ENCODE measurements at regions not wholly inside any gene's neighbourhood (a gene's known extent, or its start where the extent isn't known, plus 50 kb on each side); places are given as distances from the start of the nearest gene placed in this dataset.

DNA sequence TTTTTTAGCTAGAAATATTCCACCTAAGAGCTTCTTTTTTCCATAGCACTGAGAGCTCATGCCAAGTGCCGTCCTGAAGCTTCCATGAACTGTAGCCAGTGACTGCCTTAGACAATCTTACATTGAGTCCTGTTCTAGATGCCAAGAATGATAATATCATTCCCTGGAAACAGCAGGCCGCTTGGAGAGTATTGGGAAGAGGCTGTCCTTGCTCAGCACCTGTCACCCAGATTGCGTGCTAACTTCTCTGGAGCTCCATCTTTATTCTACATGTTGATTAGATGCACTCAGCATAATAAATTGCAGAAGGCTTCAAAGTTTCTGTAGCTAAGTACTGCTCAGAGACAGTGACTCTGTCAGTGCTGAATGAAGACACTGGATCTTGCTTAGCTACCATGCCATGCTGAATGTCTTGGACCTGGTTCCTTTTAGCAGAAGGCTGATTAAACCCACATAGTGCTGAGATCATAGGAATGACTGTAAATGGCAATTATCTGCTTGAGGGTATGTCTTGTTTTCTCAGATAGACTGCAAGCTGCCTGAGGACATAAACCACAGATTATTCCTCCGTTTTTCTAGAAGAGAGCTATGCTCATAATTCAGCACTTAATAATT is 83.1 kb upstream of the IRF2BP2 start:
- DNase-seq (ENCODE audit: low spot score) = no peak

DNA sequence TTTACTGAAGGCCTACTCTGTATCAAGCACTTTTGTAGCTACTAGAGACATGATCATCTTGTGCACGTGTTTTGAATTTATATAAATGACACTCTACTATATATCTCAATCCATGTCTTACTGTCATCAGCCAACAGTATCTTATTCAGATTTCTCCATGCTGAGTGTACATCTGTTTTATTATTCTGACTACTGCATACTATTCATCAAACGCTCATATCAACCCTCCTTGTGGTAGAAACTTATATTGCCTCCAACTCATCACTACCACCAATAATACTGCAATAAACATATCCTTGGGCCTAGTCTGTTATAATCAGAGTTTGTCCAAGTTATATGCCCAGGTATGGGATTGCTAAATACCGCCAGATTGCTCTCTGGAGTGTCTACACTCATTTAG is 81.6 kb upstream of the IRF2BP2 start:
- DNase-seq (ENCODE audit: low spot score) = no peak

DNA sequence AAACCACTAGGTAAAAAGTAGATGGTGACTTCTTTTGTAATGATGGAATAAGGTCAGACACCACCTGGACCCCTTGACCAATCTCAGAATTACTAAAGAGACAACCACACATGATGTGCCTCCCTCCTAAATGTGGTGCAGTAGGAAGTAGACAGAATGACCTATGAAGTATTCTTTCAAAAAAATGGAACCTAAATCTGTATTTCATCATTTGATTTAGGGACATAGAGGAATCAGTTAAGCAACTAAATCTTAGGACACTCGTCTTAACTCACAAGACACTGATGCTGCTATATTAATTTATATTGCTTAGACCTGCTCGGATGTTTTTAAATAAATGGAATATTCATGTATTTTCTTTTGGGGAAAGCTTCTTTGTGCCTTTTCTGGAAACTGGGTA is 80.9 kb upstream of the IRF2BP2 start:
- DNase-seq (ENCODE audit: low spot score) = no peak

DNA sequence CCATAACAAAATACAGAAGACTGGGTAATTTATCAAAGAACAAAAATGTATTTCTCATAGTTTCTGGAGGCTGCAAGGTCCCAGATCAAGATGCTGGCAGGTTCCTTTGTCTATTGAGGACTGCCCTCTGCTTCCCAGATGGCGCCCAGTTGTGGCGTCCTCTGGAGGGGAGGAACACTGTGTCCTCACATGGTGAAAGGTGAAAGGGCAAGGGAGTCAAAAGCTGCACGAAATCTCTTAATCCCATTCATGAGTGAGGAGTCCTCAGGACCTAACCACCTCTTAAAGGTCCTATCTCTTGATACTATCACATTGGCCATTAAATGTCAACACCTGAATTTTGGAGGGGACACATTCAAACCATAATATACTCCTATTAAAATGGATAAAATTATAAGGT is 79.3 kb upstream of the IRF2BP2 start:
- DNase-seq (ENCODE audit: low spot score) = no peak

DNA sequence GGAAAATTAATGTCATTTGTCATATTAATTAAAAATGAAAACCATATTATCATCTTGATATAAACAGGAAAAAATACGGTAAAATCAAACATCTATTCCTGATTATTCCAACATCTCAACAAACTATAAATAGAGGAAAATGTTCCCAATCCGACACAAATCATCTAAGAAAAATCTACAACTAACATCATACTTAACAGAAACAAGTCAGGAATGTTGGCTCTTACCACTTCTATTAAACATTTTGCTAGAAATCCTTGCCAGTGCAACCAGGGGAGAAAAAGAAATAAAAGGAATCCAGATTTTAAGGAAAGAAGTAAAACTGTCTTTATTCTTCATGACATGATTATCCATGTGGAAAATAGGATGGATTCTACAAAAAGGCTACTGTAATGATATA is 77.0 kb upstream of the IRF2BP2 start:
- DNase-seq (ENCODE audit: low spot score) = no peak

DNA sequence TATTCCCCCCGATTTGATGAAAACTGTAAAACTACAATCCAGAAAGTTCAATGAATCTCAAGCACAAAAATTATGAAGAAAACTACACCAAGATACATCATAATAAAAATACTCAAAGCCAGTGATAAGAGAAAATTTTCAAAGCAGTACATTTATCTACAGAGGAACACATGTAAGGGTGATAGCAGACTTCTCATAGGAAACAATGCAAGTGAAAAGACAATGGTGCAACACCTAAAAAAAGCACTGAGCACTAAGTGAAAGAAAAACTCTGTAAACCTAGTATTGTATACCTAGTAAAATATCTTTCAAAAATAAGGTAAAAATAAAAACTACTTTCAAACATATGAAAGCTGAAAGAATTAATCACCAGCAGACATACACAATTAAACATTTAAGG is 76.1 kb upstream of the IRF2BP2 start:
- no peak for DNase-seq (ENCODE audit: low spot score)

DNA sequence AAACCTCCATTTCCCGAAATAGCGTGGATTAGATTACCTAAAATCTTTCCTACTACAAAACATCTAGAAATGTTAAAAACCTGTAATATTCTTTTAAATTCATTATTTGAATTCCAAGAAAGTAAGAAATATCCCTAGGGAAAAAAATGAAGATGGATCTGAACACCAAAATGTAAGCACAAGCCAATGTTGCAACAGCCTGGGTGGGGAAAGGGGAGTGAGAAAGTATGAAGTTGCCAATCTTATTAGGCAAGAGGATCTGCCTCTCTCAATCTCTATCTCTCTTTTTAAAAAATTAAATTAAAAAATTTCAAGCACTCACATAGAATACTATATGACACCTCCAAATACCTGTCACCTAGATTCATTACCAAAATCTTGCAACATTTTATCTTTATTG is 74.9 kb upstream of the IRF2BP2 start:
- DNase-seq (ENCODE audit: low spot score) = no peak

DNA sequence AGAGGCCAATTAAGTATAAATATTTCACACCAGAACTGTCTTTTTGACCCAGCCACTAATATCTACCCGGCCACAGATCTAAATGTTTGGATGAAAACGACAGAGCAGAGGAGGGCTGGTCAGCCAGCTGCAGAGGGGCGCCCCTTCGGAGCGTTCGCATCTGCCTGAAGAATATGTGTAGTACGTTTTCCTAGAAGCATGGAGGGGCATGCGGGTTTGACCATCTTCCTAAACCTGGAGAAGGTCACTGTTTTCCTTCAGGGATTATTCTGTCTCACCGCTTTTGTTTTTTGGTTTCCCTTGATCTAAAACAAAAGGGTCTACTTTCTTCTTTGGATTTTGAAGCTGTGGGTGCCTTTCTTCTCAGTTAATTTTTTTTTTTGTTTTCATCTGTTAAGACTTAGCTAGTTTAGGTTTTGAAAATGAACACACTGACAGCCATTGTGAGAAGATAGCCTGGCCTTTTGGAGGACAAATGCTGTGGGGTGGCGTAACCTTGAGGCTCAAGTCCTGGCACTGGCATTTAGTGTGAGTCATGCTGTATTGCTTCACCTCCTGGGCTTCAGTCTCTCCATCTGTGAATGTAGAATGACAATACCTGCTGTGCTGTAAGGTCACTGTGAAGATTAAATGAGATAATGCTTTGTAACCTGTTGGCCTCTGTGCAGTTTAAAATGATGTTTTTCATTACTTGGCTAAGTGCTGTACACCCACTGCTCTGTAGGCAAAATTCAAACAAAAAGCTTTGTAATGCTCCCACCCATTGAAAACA is 74.1 kb upstream of the IRF2BP2 start:
- DNase-seq (ENCODE audit: low spot score) = no peak

DNA sequence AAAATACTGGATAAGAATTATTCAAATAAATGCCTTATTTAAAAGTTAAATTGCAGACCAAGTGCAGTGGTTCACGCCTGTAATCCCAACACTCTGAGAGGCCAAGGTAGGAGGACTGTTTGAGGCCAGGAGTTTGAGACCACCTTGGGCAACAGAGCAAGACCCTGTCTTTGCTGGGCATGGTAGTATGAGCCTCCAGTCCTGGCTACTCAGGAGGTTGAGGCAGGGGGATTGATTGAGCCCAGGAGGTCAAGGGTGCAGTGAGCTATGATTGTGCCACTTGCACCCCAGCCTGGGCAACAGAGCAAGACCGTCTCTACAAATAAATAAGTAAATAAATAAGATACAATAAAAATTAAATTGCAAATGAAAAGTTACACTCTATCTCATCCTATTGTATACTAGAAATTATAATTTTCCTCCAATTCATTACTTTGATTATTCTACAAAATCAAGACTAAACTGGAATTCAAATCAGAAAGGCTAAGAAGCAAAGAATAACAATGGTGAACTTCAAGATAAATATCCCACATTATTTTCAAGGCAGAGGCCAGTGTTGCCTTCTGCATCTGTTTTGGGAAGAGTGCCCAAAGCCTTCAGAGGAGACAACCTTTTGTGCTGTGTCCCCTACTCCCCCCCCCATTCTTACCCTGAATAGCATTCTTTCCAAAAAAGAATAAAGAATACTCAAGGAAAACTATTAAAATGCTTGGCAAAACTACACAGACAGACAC is 73.3 kb upstream of the IRF2BP2 start:
- DNase-seq (ENCODE audit: low spot score) = no peak

DNA sequence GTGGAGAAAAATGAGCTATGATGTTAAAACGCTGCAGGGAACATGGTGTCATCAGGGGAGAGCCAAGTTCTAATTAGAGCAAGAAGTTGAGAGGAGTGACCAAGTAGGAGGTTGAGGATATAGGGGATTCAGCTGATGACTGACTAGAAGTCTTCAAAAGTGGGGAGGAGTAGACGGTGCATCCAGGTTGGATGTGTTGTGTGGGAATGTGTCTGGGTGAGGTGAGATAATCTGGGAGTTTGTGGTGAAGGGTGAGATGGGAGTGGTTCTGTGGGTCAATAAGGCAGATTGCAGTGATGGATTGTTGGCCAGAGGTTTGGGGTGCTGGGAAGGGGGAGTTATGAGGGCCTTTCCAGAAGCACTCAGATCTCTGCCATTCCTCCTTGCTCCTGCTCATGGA is 72.0 kb upstream of the IRF2BP2 start:
- no peak for DNase-seq (ENCODE audit: low spot score)

DNA sequence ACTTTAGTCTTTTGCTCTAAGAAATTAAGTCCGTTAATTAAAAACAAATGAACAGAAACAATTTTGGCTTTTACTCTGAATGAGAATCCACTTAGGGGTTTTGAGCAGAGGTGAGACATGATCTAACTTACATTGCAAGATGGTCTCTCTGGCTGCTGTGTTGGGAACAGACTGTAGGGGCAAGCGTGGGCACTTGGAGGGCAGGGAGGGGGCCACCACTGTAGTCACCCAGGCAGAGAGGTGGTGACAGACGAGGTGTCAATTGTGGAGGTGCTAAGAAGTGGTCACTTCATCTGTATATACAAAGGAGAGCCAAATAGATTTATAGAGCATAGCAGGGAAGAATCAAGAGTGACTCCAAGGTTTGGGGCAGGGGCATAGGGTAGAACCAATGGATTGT is 71.1 kb upstream of the IRF2BP2 start:
- no peak for DNase-seq (ENCODE audit: low spot score)

DNA sequence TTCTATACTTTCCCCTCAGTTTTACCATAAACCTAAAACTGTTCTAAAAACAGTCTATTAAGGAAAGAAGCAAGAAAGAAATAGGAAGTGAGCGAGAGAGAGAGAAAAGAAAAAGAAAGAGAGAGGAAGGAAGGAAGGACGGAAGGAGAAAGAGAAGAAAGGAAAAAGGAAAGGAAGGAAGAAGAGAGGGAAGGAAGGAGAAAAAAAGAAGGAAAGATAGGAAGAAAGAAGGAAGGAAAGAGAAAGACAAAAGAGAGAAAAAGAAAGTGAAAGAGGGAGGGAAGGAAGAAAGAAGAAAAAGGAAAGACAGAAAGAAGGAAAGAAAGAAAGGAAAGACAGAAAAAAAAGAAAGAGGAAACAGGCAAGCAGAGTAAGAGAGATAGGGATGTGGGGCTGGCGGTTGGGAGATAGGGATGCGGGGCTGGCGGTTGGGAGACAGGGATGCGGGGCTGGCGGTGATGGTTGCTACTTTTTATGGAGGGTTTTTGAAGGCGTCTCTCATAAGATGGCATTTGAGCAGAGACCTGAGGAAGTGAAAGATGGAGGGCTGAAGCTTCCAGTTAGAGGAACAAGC is 70.4 kb upstream of the IRF2BP2 start:
- no peak for DNase-seq (ENCODE audit: low spot score)

DNA sequence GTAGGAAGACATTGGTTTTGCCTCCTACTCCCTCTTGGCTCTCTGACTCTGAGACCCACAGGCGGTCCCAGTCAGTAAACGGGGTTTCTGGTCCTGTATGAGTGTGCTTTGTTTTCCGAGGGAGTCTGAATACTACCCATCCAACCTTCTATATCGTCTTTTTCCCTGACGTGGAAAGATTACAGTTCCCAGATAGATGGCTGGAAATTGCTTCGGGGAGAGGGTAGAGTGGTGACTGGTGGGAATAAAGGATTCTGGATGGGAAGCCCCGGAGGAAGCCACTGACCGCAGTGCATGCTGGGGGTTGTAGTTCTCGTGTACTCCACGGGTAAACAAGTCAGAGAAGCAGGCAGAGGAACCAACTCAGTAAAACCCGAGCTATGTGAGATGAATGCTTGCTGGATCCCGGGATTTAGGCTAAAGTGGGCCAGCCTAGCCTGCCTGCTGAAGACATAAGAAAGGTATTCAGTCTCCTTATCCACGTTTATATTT is 66.2 kb upstream of the IRF2BP2 start:
- DNase-seq (ENCODE audit: low spot score) = peak; percentile 78

DNA sequence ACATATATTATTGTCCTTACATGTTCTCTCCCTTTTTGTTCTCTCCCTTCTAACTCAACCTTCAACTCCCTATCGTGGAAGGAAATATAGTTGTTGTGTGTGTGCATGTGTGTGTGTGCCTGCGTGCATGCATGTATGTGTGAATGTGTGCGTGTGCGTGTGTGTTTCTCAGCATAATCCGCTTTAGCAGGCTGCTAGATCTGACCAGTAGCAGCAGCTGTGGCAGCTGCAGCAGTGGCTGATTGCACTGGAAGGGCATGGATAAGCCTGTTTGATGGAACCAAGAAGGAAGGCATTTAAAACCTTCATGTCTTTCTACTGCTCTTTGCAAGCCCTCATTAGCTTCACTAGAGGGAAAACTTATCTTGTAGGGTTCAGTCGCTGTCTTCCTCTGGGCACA is 65.6 kb upstream of the IRF2BP2 start:
- DNase-seq (ENCODE audit: low spot score) = no peak

DNA sequence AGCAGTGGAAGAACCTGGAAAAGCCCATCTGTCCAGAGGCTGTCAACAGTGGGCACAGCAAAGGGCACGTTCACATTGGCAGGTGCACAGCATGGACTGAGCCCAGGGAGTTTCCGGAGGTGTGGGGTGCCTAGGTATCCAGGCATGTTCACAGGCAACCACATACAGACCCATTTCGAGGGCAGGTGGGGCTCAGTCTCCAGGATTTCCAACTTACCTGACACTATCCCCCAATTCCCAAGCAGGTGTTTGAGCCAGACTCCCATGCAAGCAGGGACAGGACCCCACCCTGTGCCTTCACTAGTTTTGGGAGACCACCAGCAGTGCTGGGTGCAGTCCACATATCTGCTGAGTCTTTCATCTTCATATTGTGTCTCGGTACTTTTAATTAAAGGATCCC is 65.0 kb upstream of the IRF2BP2 start:
- DNase-seq (ENCODE audit: low spot score) = no peak

DNA sequence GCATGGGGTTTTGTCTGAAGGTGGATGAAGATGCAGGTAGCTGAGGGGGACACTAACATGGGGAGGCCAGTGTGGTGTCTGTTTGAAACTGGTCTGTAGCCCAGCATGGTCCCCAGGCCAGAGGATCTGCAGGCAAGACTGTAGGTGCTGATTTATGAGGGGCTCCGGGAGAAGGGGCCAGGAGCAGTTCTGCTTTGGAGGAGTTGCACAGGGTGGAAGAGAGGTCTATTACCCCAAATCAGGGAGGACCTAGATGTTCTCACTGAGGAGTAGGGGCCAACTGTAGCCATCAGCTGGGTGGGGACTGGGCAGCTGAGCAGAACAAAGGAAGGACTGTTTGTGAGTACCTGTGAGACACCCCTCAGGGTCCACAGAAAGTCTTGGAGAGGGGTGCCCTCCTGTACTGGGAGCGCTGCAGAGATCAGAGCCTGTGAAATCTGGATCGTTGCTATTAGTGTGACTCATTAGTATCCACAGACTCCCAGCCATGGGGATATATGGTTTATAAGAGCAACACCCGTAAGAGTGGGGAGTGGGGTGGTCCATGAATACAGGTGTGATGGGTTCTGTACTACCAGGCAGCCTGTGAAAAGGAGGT is 64.3 kb upstream of the IRF2BP2 start:
- DNase-seq (ENCODE audit: low spot score) = no peak

DNA sequence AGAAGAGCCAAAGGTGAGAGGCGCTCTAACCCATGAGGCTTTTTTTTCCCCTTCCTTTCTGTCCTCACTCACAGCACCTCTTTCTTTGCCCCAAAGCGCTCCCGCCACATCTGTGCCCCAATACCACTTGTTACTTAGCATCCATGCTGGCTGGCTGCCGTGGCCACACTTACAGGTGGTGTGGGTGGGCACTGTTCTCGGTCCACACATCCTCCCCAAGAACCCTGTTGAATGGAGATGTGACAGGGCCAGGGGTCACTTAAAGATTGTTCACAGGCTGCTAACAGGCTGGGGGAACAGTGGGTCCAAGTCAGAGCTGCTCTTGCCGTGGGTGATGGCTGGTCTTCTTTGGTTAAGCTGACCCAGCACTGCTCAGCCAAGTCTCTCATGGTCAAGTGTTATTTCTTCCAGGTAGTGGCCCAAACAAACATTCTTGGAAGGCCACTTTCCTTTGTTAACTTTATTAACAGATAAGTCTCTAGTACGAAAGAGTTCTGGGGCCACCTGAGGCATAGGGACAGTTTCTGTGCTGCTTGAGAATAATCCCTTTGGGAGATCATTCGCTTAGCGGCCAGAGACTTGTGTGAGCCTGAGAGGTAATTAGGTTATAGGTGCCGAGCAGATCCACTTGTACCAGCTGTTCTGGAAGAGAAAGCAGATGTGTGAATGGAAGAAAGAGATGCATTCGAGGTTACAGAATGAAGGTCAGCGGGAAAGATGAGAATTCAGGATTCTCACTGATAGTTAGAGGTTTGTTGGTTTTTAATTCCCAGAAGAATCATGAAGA is 62.6 kb upstream of the IRF2BP2 start:
- DNase-seq (ENCODE audit: low spot score) = no peak

DNA sequence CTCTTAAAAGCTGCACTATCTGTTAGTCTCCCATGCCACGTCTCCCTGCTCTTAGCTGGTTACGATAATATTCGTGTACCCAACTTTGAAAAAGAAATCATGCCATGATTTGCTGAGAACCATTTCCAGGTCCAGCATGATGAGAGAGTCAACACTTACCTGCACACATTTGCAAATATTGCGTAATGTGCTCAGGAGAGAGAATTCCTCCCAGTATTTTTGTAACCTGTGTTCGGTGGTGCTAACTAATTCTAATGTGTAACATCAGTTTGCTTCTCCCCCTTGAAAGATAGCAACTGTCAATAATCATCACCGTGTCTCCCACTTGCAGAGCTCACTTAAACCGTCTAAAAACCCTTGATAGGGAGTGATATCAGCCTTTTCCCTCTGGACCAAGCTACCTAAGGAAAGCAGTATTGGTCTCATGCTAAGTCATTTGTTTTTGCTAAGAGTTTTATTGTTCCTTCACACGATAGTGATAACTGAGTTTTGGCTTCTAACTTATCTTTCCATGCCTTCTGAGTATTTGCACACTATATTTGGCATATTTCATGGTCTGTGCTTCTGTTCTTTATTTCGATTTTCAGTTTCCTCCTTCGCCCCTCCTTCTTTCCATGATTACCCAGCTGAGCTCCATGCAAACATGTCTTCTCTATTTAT is 61.1 kb upstream of the IRF2BP2 start:
- DNase-seq (ENCODE audit: low spot score) = no peak

DNA sequence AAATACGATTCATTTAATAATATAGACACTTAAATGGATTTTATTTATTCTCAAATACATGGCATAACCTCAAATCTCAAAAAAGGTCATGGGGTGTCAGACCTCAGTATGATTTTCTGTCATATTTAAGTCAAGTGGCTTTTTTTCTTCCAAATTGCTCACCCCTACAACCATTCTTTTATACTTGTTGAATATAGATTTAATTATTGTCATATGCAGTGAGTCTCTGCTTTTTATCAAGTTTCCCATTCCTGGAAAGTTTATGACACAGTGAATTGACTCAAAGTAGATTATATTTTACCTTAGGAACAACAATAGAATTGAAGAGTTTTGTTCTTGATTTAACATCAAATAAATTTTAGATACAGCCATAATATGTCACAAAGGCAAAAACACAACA is 59.5 kb upstream of the IRF2BP2 start:
- DNase-seq (ENCODE audit: low spot score) = no peak

DNA sequence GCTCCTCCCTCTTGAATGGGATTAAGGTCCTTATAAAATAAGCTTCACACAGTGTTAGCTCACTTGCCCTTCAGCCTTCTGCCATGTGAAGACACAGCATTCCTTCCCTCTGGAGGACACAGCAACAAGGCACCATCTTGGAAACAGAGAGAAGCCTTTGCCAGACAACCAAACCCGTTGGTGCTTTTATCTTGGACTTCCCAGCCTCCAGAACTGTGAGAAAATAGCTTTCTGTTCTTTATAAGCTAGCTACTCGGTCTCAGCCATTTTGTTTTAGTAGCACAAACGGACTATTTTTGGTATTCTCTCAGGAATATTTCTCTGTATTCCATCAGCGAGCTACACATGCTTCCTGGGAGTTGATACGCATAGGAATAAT is 58.6 kb upstream of the IRF2BP2 start:
- DNase-seq (ENCODE audit: low spot score) = no peak
